ENCODE measurements at regions not wholly inside any gene's neighbourhood (a gene's known extent, or its start where the extent isn't known, plus 50 kb on each side); places are given as distances from the start of the nearest gene placed in this dataset.

- TF ChIP-seq EHF (CRISPR knock-in tag; IDR thresholded peaks at IDR 0.05), result no peak
- TF ChIP-seq MAX (IDR thresholded peaks at IDR 0.05), result no peak
- no peak for TF ChIP-seq JUNB (IDR thresholded peaks at IDR 0.05)
- no peak for TF ChIP-seq ATOH8 (CRISPR knock-in tag; IDR thresholded peaks at IDR 0.05; ENCODE audit: low read depth)
Measured at GRCh38 chr10:90494183-90494582, 363.7 kb downstream of the HTR7 start.
